ENCODE measurements at regions not wholly inside any gene's neighbourhood (a gene's known extent, or its start where the extent isn't known, plus 50 kb on each side); places are given as distances from the start of the nearest gene placed in this dataset.
"Not testable (repeated sequence)": the region's sequence is repeated elsewhere in the genome, so short reads cannot be mapped to it uniquely, and the experiment has no call there.

GRCh38 chr12:11978726-11979384 is 91.9 kb upstream of the BCL2L14 start:
- no peak for DNase-seq (ENCODE audit: low spot score)

- DNase-seq (ENCODE audit: low spot score) = no peak
Measured at GRCh38 chr12:11980115-11980514, 90.6 kb upstream of the BCL2L14 start.

GRCh38 chr12:11981121-11981733 is 89.5 kb upstream of the BCL2L14 start:
- DNase-seq (ENCODE audit: low spot score) = no peak

GRCh38 chr12:11984417-11984816 is 86.3 kb upstream of the BCL2L14 start:
- DNase-seq (ENCODE audit: low spot score) = no peak

- DNase-seq (ENCODE audit: low spot score) = no peak
Measured at GRCh38 chr12:11986165-11986564, 84.6 kb upstream of the BCL2L14 start.

GRCh38 chr12:11987901-11988300 is 82.8 kb upstream of the BCL2L14 start:
- DNase-seq (ENCODE audit: low spot score) = no peak

- no peak for DNase-seq (ENCODE audit: low spot score)
Measured at GRCh38 chr12:11991604-11992003, 79.1 kb upstream of the BCL2L14 start.

DNA sequence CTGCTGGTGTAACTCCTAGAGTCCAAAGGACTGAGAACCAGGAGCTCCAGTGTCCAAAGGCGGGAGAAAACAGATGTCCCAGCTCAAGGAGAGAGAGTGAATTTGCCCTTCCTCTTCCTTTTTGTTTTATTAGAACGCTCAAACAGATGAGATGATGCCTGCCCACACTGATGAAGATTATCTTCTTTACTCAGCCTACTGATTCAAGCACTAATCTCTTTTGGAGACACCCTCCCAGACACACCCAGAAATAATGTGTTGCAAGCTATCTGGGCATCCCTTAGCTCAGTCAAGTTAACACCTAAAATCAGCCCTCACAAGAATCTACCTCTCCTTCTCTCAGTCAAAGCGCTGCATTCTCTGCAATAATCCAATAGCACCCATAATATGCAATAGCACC is 78.2 kb upstream of the BCL2L14 start:
- no peak for DNase-seq (ENCODE audit: low spot score)

GRCh38 chr12:11998307-11998943 is 72.3 kb upstream of the BCL2L14 start:
- DNase-seq (ENCODE audit: low spot score) = not testable (repeated sequence)

GRCh38 chr12:11998944-11999315 is 71.8 kb upstream of the BCL2L14 start:
- no peak for DNase-seq (ENCODE audit: low spot score)

DNA sequence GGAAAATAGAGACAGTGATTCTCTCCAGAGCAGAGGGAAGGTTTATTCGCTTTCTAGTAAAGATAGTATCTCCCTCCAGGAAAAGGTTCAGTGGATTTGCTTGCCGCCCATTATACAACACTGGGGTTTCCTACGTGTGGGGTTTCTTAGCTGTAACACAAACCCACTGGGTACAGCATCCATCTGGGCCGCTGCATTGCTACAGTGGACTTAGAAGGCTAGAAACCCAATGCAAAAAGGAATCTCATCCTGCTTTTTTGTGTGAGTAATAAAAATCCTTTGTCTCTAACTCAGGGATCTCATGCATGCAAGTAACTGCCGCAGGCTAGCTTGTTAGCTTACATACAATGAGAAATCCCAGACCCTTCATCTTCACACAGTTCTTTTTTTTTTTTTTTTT is 67.1 kb upstream of the BCL2L14 start:
- DNase-seq (ENCODE audit: low spot score) = no peak

- DNase-seq (ENCODE audit: low spot score) = no peak
Measured at GRCh38 chr12:12004524-12004923, 66.2 kb upstream of the BCL2L14 start.

GRCh38 chr12:12007001-12007712 is 63.6 kb upstream of the BCL2L14 start:
- DNase-seq (ENCODE audit: low spot score) = no peak

DNA sequence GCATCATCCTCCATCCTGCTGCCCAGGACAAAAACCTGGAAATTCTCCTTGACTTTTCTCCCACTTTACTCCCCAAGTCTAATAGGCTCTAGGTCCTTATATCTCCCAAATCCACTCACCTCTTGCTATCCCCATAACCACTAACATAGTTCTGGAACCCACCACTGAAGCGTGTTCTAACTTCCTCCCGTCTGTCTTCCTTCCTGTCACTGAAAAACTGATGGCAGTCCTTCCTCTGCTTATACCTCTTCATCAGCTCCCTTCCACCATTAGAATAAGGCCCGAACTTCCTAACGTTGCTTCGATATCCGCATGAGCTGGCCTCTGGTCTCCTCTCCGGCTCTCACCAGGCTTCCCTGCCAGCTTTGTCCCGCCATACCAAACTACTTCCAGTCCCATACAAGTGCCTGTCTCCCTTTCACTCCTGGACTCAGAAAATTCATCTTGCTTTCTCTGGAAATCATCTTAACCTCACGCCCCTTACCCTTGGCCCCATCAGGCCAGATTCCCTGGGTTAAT is 63.0 kb upstream of the BCL2L14 start:
- no peak for DNase-seq (ENCODE audit: low spot score)

- DNase-seq (ENCODE audit: low spot score) = peak; percentile 46
Measured at GRCh38 chr12:12008232-12008850, 62.4 kb upstream of the BCL2L14 start.

GRCh38 chr12:12008931-12009611 is 61.7 kb upstream of the BCL2L14 start:
- DNase-seq (ENCODE audit: low spot score) = peak; percentile 96

DNA sequence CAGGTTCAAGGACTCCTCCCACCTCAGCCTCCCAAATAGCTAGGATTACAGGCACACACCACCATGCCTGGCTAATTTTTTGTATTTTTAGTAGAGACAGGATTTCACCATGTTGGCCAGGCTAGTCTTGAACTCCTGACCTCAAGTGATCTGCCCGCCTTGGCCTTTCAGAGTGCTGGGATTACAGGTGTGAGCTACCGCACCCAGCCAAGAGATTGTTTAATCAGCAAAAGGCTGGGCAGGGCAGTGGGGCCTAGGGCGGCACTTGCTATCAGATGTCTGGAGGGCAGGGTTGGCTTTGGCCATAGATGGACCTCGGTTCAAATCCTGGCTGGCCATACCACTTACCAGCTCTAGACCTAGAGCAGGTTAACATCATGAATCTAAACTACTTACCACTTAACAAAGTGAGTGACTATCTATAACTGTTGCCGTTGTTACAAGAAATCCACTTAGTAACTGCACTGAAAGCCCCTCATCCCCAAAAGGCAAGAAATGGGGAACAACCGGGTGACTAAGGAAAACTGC is 60.9 kb upstream of the BCL2L14 start:
- not testable (repeated sequence) for DNase-seq (ENCODE audit: low spot score)

DNA sequence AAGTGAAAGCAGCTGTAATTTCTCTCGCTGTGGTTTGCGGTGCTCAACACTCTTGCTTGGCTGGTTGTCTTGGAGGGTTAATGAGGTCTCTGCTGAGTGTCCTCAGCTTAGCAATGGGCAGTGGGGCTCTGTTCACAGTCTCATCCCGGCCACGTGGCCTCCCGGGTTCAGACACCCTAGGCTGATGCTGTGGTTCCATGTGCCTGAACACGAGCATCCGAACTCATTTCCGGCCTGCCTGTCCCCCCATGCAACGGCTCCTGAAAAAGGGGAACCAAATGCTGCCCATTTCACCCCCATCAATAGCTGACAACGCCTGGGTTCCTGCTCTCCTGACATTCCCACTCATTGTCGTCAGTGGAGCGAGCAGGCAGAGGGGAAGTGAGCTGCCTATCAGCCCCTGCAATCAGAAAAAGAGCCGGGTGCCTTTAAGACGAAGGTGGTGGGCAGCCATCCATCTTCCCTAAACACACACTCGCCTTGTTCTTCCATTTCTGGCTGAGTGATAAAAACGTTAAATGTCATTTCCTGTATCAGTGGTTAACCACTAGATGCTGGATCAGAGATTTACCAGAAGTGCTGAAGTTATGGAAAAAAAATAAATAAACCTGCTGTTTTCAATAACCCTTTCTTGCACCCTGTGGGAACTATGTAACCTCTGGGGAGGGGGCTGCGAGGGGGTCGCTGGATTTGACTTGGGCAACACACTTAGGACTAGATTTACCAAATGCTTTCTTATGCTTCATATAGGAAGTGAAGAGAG is 60.3 kb upstream of the BCL2L14 start:
- peak; percentile 92 for DNase-seq (ENCODE audit: low spot score)

DNA sequence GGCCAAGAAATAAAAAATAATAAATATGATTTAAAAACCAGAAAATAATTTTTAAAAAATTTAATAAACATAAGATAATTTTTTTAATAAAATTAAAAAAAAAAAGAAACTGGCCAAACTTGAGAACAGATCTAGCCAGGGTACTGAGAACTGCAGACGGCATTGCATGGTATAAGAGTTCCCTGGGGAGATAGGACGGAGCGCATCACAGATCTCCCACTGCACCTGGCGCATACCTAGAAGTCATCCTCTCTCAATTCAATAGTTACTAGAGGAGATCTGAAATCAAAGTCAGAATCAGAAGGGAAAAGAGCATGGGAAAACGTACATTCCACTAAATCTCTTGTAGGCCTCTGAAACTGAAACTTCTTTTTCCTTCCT is 58.9 kb upstream of the BCL2L14 start:
- no peak for DNase-seq (ENCODE audit: low spot score)

DNA sequence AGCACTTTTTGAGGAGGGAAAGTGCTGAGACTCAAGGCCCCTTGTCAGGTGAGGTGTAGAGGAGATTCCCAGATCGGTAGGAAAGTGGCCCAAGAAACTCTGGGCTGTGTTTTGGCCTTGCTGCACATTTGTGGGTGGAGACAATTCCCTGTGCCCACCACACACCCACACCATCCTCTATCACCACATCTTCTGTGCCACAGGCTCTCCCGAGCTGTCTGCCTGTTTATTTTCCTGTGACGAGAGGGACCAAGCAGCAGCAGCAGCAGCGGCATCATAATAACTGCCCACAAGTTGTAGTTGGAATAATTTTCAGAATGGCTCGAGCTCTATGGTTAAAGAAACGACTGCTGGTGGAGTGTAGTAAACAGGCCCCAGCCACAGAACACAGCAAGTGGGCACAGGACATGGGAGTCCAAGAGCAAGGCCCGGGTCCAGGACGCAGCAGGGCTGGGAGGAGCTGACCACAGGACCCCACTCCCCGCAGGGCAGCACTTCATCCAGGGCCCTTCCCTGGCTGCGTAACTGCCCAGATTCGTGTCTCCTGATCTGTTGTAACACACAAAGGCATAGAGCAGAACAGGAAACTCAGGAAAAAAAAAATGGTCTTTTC is 55.6 kb upstream of the BCL2L14 start:
- DNase-seq (ENCODE audit: low spot score) = no peak

Data from COLO829 (cell line).